ENCODE measurements at regions not wholly inside any gene's neighbourhood (a gene's known extent, or its start where the extent isn't known, plus 50 kb on each side); places are given as distances from the start of the nearest gene placed in this dataset.

DNA sequence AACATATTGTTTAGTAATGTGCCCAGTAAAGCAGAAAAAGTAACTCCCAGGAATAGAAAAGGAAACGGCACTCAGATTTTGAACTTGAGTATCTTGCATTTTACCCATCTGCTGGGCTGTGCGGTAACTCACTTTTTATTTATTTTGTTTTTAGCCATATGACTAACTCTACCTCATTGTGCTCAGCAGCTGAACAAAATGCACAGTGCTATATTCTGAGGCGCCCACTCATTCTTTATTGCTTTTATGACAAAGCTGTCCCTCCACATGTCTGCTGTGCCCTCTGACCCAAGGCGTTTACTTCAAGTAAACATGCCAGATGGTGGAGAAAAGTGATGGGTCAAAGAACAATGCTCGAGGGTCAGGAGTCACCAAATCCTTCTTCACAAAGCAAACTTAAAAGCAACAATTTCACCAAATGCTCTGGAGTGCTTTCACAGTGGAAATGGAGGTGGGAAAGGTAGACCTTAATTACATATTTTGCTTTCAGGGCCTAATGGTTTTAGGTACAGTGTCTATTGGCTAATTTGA is 215.2 kb upstream of the ELAVL2 start:
- H3K4me3 Mint-ChIP-seq, result no peak overlapping the region
- Histone ChIP-seq H3K4me3 (ENCODE audit: control extremely low read depth in 1 of 5, extremely low read depth in 1 of 5, insufficient read depth in 1 of 5, low read depth in 2 of 5, low read length in 4 of 5) (no peak overlapping the region), H3K4me1 (ENCODE audit: control insufficient read depth in 2 of 2, insufficient read depth in 2 of 2, low read length in 2 of 2) (no peaks in the 10 kb centered on the region), H3K36me3 (replicated peaks in 1 of 2; ENCODE audit: control extremely low read depth in 1 of 2, control insufficient read depth in 1 of 2, extremely low read depth in 1 of 2, insufficient read depth in 2 of 2, low read length in 1 of 2) (no peaks in the 10 kb centered on the region), H3K9ac (ENCODE audit: low read length) (no peak overlapping the region), H2AFZ (ENCODE audit: insufficient read depth, low read depth, low read length, poor library complexity, severe bottlenecking) (no peak overlapping the region), H3K27me3 (replicated peaks in 1 of 4; ENCODE audit: control extremely low read depth in 1 of 4, control insufficient read depth in 3 of 4, insufficient read depth in 4 of 4, low read length in 3 of 4) (no peaks in the 10 kb centered on the region), H3K79me2 (ENCODE audit: control insufficient read depth, insufficient read depth, low read length) (no peaks in the 10 kb centered on the region), H4K20me1 (ENCODE audit: control insufficient read depth, insufficient read depth, low read length, poor library complexity, severe bottlenecking) (no peaks in the 10 kb centered on the region), H3K9me3 (ENCODE audit: control extremely low read depth in 1 of 3, control insufficient read depth in 2 of 3, insufficient read depth in 1 of 3, low read length in 2 of 3) (peaks cover 0 to 2% (median 0%) of the 10 kb centered on the region in 3 donors), H3K27ac (ENCODE audit: low read length in 2 of 2) (no peak overlapping the region), H3K4me2 (replicated peaks; ENCODE audit: low read depth, low read length, poor library complexity, severe bottlenecking) (no peak overlapping the region)
- no peaks in the 10 kb centered on the region for H3K27me3 Mint-ChIP-seq
- no peak overlapping the region for H3K27ac Mint-ChIP-seq
- WGBS (ENCODE audit: insufficient coverage), result 93% methylated on average over 3 of the region's 5 CpGs
- H3K4me1 Mint-ChIP-seq, result no peaks in the 10 kb centered on the region
- ATAC-seq (ENCODE audit: low read depth) (no peak), DNase-seq (no peak)
- intact Hi-C loops (cut with micrococcal nuclease), result no loop called here
- ChIA-PET POLR2A (no interaction called here), CTCF (no interaction called here)
- TF ChIP-seq, protein P1, sequence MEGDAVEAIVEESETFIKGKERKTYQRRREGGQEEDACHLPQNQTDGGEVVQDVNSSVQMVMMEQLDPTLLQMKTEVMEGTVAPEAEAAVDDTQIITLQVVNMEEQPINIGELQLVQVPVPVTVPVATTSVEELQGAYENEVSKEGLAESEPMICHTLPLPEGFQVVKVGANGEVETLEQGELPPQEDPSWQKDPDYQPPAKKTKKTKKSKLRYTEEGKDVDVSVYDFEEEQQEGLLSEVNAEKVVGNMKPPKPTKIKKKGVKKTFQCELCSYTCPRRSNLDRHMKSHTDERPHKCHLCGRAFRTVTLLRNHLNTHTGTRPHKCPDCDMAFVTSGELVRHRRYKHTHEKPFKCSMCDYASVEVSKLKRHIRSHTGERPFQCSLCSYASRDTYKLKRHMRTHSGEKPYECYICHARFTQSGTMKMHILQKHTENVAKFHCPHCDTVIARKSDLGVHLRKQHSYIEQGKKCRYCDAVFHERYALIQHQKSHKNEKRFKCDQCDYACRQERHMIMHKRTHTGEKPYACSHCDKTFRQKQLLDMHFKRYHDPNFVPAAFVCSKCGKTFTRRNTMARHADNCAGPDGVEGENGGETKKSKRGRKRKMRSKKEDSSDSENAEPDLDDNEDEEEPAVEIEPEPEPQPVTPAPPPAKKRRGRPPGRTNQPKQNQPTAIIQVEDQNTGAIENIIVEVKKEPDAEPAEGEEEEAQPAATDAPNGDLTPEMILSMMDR (IDR thresholded peaks at IDR 0.05), result no peak
- TF ChIP-seq EZH2 (IDR thresholded peaks at IDR 0.05; ENCODE audit: borderline replicate concordance, insufficient read depth, low read depth, low read length, poor library complexity, severe bottlenecking), result no peak
- no peaks in the 10 kb centered on the region for H3K9me3 Mint-ChIP-seq (ENCODE audit: insufficient read depth)

DNA sequence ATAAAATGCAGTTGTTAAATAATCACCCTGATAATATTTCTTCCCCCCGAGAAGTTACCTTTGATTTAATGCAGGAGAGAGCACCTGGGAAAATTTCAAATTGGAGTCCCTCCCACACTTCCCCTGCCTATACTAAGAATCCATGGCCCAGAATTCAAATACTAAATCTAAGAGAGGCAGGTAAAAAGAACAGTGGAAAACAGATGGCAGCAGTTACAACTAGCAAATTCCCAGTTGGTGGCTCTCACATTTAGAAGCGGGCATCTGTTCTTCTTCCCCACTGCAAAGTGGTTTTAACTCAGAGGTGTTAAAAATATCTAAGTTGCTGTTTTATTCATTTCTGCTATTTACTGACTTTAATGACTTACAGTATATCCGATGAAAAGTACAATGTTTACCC is 210.4 kb upstream of the ELAVL2 start:
- Mint-ChIP-seq H3K4me1 (no peaks in the 10 kb centered on the region), H3K9me3 (ENCODE audit: insufficient read depth) (peaks cover 5% of the 10 kb centered on the region), H3K27me3 (no peaks in the 10 kb centered on the region), H3K27ac (no peak overlapping the region), H3K4me3 (no peak overlapping the region)
- no peaks in the 10 kb centered on the region for H3K36me3 ChIP-seq (replicated peaks in 1 of 2; ENCODE audit: control extremely low read depth in 1 of 2, control insufficient read depth in 1 of 2, extremely low read depth in 1 of 2, insufficient read depth in 2 of 2, low read length in 1 of 2)
- H3K9me3 ChIP-seq (ENCODE audit: control extremely low read depth in 1 of 3, control insufficient read depth in 2 of 3, insufficient read depth in 1 of 3, low read length in 2 of 3), result peaks cover 0 to 2% (median 0%) of the 10 kb centered on the region in 3 donors
- WGBS (ENCODE audit: insufficient coverage), result 80% methylated on average over 1 of the region's 3 CpGs
- intact Hi-C loops (cut with micrococcal nuclease), result no loop called here
- no peak for ATAC-seq (ENCODE audit: low read depth)
- no peaks in the 10 kb centered on the region for H4K20me1 ChIP-seq (ENCODE audit: control insufficient read depth, insufficient read depth, low read length, poor library complexity, severe bottlenecking)
- no peak overlapping the region for H3K9ac ChIP-seq (ENCODE audit: low read length)
- no peak for DNase-seq
- H2AFZ ChIP-seq (ENCODE audit: insufficient read depth, low read depth, low read length, poor library complexity, severe bottlenecking), result no peak overlapping the region
- no peaks in the 10 kb centered on the region for H3K79me2 ChIP-seq (ENCODE audit: control insufficient read depth, insufficient read depth, low read length)
- TF ChIP-seq EZH2 (IDR thresholded peaks at IDR 0.05; ENCODE audit: borderline replicate concordance, insufficient read depth, low read depth, low read length, poor library complexity, severe bottlenecking), result no peak
- TF ChIP-seq, protein P1 (IDR thresholded peaks at IDR 0.05), result no peak
- no peak overlapping the region for H3K27ac ChIP-seq (ENCODE audit: low read length in 2 of 2)
- H3K4me1 ChIP-seq (ENCODE audit: control insufficient read depth in 2 of 2, insufficient read depth in 2 of 2, low read length in 2 of 2), result no peaks in the 10 kb centered on the region
- CTCF ChIA-PET, result no interaction called here
- H3K4me3 ChIP-seq (ENCODE audit: control extremely low read depth in 1 of 5, extremely low read depth in 1 of 5, insufficient read depth in 1 of 5, low read depth in 2 of 5, low read length in 4 of 5), result no peak overlapping the region
- H3K4me2 ChIP-seq (replicated peaks; ENCODE audit: low read depth, low read length, poor library complexity, severe bottlenecking), result no peak overlapping the region
- no peaks in the 10 kb centered on the region for H3K27me3 ChIP-seq (replicated peaks in 1 of 4; ENCODE audit: control extremely low read depth in 1 of 4, control insufficient read depth in 3 of 4, insufficient read depth in 4 of 4, low read length in 3 of 4)
- POLR2A ChIA-PET, result no interaction called here
